Neural cell (in vitro differentiated cells): ENCODE measurements at regions not wholly inside any gene's neighbourhood (a gene's known extent, or its start where the extent isn't known, plus 50 kb on each side); places are given as distances from the start of the nearest gene placed in this dataset.

Source experiments
- H2AFZ ChIP-seq: fragments of 200-600, 300-800 bp; sonication (generic), shearing (Covaris generic); 2 replicates; pipeline ENCODE4 v1.6.0; 2014; ENCODE audit warnings: low read depth, mild to moderate bottlenecking, antibody characterized with exemption, low read length, moderate library complexity
- H3F3A ChIP-seq: fragments of 200-600 bp; shearing (Covaris generic); 2 replicates; pipeline ENCODE4 v1.6.1; 2016; ENCODE audit warnings: mild to moderate bottlenecking, moderate library complexity, mixed read lengths, antibody characterized with exemption, low read length; ENCODE audit not compliant: insufficient read depth, poor library complexity, severe bottlenecking
- H3K27ac ChIP-seq: fragments of 200-600, 300-800 bp; sonication (generic), shearing (Covaris generic); 2 replicates; pipeline ENCODE4 v1.5.1; 2014; ENCODE audit warnings: mild to moderate bottlenecking, low read length, moderate library complexity
- H3K27me3 ChIP-seq: fragments of 300-800, 200-600 bp; sonication (generic), shearing (Covaris generic); 2 replicates; pipeline ENCODE4 v1.6.0; 2014; ENCODE audit warnings: mild to moderate bottlenecking, low read depth, low read length, moderate library complexity; ENCODE audit not compliant: insufficient read depth
- H3K36me3 ChIP-seq: fragments of 300-800, 200-600 bp; sonication (generic), shearing (Covaris generic); 2 replicates; pipeline ENCODE4 v1.5.1; 2014; ENCODE audit warnings: mild to moderate bottlenecking, antibody characterized with exemption, low read length, moderate library complexity; ENCODE audit not compliant: insufficient read depth
- H3K4me2 ChIP-seq: fragments of 300-800, 200-600 bp; sonication (generic), shearing (Covaris generic); 2 replicates; pipeline ENCODE4 v1.6.0; 2014; ENCODE audit warnings: mild to moderate bottlenecking, low read length
- H3K4me3 ChIP-seq: fragments of 300-800, 200-600 bp; sonication (generic), shearing (Covaris generic); 2 replicates; pipeline ENCODE4 v1.5.1; 2014; ENCODE audit warnings: mild to moderate bottlenecking, low read length, moderate library complexity
- H3K79me2 ChIP-seq: fragments of 200-600 bp; shearing (Covaris generic); replicated peaks from 2 replicates; pipeline ENCODE4 v1.6.0; 2014; ENCODE audit warnings: mild to moderate bottlenecking, low read length, moderate library complexity; ENCODE audit not compliant: insufficient read depth
- H3K9ac ChIP-seq: fragments of 300-800, 200-600 bp; sonication (generic), shearing (Covaris generic); 2 replicates; pipeline ENCODE4 v1.6.1; 2016; ENCODE audit warnings: mild to moderate bottlenecking, low read length, mixed read lengths
- H3K9me2 ChIP-seq: fragments of 200-600 bp; shearing (Covaris generic); 2 replicates; pipeline ENCODE4 v1.6.1; 2016; ENCODE audit warnings: mild to moderate bottlenecking, low read length, mixed read lengths; ENCODE audit not compliant: insufficient read depth
- H3K9me3 ChIP-seq: fragments of 200-600, 300-800 bp; sonication (generic), shearing (Covaris generic); 2 replicates; pipeline ENCODE4 v1.6.1; 2016; ENCODE audit warnings: mild to moderate bottlenecking, mixed run types, low read length, moderate library complexity, mixed read lengths
- H4K20me1 ChIP-seq: fragments of 200-600 bp; shearing (Covaris generic); 2 replicates; pipeline ENCODE4 v1.6.1; 2016; ENCODE audit warnings: mild to moderate bottlenecking, mixed run types; ENCODE audit not compliant: insufficient read depth
- CTCF ChIP-seq: fragments of 450-650 bp; IDR thresholded peaks from 2 replicates; pipeline ENCODE4 v1.5.1; 2014; ENCODE audit warnings: antibody characterized with exemption, mild to moderate bottlenecking, moderate library complexity; ENCODE audit not compliant: poor library complexity, severe bottlenecking
- EP300 ChIP-seq: fragments of 450-650 bp; conservative IDR thresholded peaks from 2 replicates; pipeline ENCODE4 v1.6.1; 2014; ENCODE audit warnings: antibody characterized with exemption, mild to moderate bottlenecking, moderate library complexity; ENCODE audit not compliant: poor library complexity, severe bottlenecking
- EZH2 ChIP-seq: fragments of 200-600, 300-800 bp; shearing (Covaris generic), sonication (generic); IDR thresholded peaks from 2 replicates; pipeline ENCODE4 v1.6.1; 2014; ENCODE audit warnings: antibody characterized with exemption, low read length, borderline replicate concordance, mild to moderate bottlenecking; ENCODE audit not compliant: insufficient read depth, poor library complexity, severe bottlenecking
- MXI1 ChIP-seq: fragments of 450-650 bp; conservative IDR thresholded peaks from 2 replicates; pipeline ENCODE4 v1.6.1; 2014; ENCODE audit warnings: antibody characterized with exemption, mild to moderate bottlenecking; ENCODE audit not compliant: poor library complexity, severe bottlenecking
- POLR2AphosphoS5 ChIP-seq: IDR thresholded peaks from 2 replicates; pipeline ENCODE4 v1.6.1; 2012
- RAD21 ChIP-seq: fragments of 450-650 bp; conservative IDR thresholded peaks from 2 replicates; pipeline ENCODE4 v1.6.1; 2014; ENCODE audit warnings: antibody characterized with exemption, mild to moderate bottlenecking, moderate library complexity
- REST ChIP-seq: IDR thresholded peaks from 2 replicates; pipeline ENCODE4 v1.6.1; 2012; ENCODE audit warnings: borderline replicate concordance
- SMC3 ChIP-seq: fragments of 450-650 bp; conservative IDR thresholded peaks from 2 replicates; pipeline ENCODE4 v1.6.1; 2014; ENCODE audit warnings: antibody characterized with exemption, mild to moderate bottlenecking, moderate library complexity; ENCODE audit not compliant: poor library complexity
- TAF1 ChIP-seq: IDR thresholded peaks from 2 replicates; pipeline ENCODE4 v1.6.1; 2012; ENCODE audit warnings: low read depth

GRCh38 chr6:67210450-67210849 lies 1424.6 kb upstream of the ADGRB3 start:
- Histone ChIP-seq H3K4me2 (no peak overlapping the region), H3K27ac (no peak overlapping the region), H3K27me3 (no peaks in the 10 kb centered on the region), H3K9me2 (no peaks in the 10 kb centered on the region), H4K20me1 (no peaks in the 10 kb centered on the region), H3K4me3 (no peak overlapping the region), H3K79me2 (no peaks in the 10 kb centered on the region), H3K9ac (no peak overlapping the region), H3K9me3 (no peaks in the 10 kb centered on the region), H3K36me3 (no peaks in the 10 kb centered on the region), H2AFZ (no peak overlapping the region), H3F3A (no peaks in the 10 kb centered on the region)
- TF ChIP-seq POLR2AphosphoS5 (no peak), CTCF (no peak), REST (no peak), MXI1 (no peak), EZH2 (no peak), RAD21 (no peak), EP300 (no peak), SMC3 (no peak), TAF1 (no peak)

- Histone ChIP-seq H2AFZ (no peak overlapping the region), H3K36me3 (no peaks in the 10 kb centered on the region), H3K79me2 (no peaks in the 10 kb centered on the region), H3K27ac (no peak overlapping the region), H3K9me2 (no peaks in the 10 kb centered on the region), H3K9ac (no peak overlapping the region), H3K4me3 (no peak overlapping the region), H3K9me3 (no peaks in the 10 kb centered on the region), H4K20me1 (no peaks in the 10 kb centered on the region), H3K4me2 (no peak overlapping the region), H3F3A (no peaks in the 10 kb centered on the region), H3K27me3 (no peaks in the 10 kb centered on the region)
- TF ChIP-seq SMC3 (no peak), EP300 (no peak), TAF1 (no peak), EZH2 (no peak), REST (no peak), POLR2AphosphoS5 (no peak), MXI1 (no peak), RAD21 (no peak), CTCF (no peak)
Measured at GRCh38 chr6:67201563-67201962, 1433.5 kb upstream of the ADGRB3 start.
